K562 (cell line): ENCODE measurements at regions not wholly inside any gene's neighbourhood (a gene's known extent, or its start where the extent isn't known, plus 50 kb on each side); places are given as distances from the start of the nearest gene placed in this dataset. TPM values are rescaled to one million over a fixed set of nuclear protein-coding genes. Genes with fewer than 3 reads are reported as not detected.

ENCODE experiments used
- ATF1 ChIP-seq, 2 experiments: fragments of 450-650 bp in 1 of 2; IDR thresholded peaks; 2 replicates each; pipeline ENCODE4 v1.6.1; 2016; ENCODE audit warnings: missing compliant biosample characterization in 1 of 2, missing genetic modification characterization in 1 of 2
- CTCF ChIP-seq, 3 experiments: IDR thresholded peaks in 2 of 3; conservative IDR thresholded peaks in 1 of 3; 2 replicates each; pipeline ENCODE4 v1.5.1; 2011 to 2012; ENCODE audit warnings: low read length in 3 of 3, mild to moderate bottlenecking in 3 of 3, control low read depth in 2 of 3, improper control_type of control experiment in 1 of 3, inconsistent platforms in 1 of 3, low read depth in 1 of 3, mixed read lengths in 1 of 3, moderate library complexity in 1 of 3; ENCODE audit not compliant: insufficient read depth in 2 of 3
- GTF2A2 ChIP-seq: IDR thresholded peaks from 2 replicates; pipeline ENCODE4 v1.6.1; 2016; ENCODE audit warnings: mild to moderate bottlenecking, missing genetic modification characterization, missing compliant biosample characterization
- LCOR ChIP-seq: sonication (generic); formaldehyde crosslinking; IDR thresholded peaks from 2 replicates; pipeline ENCODE4 v1.8.0; 2022; ENCODE audit warnings: mild to moderate bottlenecking, missing genetic modification reagents
- ZFP36 ChIP-seq: fragments of 150-350 bp; IDR thresholded peaks from 2 replicates; pipeline ENCODE4 v1.6.1; 2018; ENCODE audit warnings: low read length, low read depth; ENCODE audit not compliant: partially characterized antibody
- small RNA-seq: library from RNA; depleted of rRNA; stranded (forward); fragments of <200 nt; gene quantifications from one replicate; pipeline ENCODE3, GENCODE V24; 2014
- TF ChIP-seq, protein P1 (sequence below), 2 experiments: fragments of 450-650 bp; IDR thresholded peaks; 2 replicates each; pipeline ENCODE4 v1.6.1; 2018; ENCODE audit warnings: mild to moderate bottlenecking in 2 of 2, low read depth in 1 of 2; ENCODE audit not compliant: partially characterized antibody in 2 of 2

- TF ChIP-seq, protein P1, sequence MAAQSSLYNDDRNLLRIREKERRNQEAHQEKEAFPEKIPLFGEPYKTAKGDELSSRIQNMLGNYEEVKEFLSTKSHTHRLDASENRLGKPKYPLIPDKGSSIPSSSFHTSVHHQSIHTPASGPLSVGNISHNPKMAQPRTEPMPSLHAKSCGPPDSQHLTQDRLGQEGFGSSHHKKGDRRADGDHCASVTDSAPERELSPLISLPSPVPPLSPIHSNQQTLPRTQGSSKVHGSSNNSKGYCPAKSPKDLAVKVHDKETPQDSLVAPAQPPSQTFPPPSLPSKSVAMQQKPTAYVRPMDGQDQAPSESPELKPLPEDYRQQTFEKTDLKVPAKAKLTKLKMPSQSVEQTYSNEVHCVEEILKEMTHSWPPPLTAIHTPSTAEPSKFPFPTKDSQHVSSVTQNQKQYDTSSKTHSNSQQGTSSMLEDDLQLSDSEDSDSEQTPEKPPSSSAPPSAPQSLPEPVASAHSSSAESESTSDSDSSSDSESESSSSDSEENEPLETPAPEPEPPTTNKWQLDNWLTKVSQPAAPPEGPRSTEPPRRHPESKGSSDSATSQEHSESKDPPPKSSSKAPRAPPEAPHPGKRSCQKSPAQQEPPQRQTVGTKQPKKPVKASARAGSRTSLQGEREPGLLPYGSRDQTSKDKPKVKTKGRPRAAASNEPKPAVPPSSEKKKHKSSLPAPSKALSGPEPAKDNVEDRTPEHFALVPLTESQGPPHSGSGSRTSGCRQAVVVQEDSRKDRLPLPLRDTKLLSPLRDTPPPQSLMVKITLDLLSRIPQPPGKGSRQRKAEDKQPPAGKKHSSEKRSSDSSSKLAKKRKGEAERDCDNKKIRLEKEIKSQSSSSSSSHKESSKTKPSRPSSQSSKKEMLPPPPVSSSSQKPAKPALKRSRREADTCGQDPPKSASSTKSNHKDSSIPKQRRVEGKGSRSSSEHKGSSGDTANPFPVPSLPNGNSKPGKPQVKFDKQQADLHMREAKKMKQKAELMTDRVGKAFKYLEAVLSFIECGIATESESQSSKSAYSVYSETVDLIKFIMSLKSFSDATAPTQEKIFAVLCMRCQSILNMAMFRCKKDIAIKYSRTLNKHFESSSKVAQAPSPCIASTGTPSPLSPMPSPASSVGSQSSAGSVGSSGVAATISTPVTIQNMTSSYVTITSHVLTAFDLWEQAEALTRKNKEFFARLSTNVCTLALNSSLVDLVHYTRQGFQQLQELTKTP (IDR thresholded peaks at IDR 0.05; ENCODE audit: low read depth in 1 of 2, partially characterized antibody in 2 of 2) = peak in 1 of 2 experiments; percentile 50
- TF ChIP-seq LCOR = 0 out of 2 replicates have a peak, but pooled peaks have one; percentile 36
- no peak for TF ChIP-seq ATF1 (CRISPR knock-in tag; IDR thresholded peaks at IDR 0.05)
- TF ChIP-seq ATF1 (tag; IDR thresholded peaks at IDR 0.05) = no peak
- peak; percentile 48 to 53 (median 50) for TF ChIP-seq CTCF (IDR thresholded peaks at IDR 0.05 in 2 of 3, conservative IDR thresholded peaks at IDR 0.05 in 1 of 3; ENCODE audit: insufficient read depth in 2 of 3, low read depth in 1 of 3, low read length in 3 of 3)
- peak; percentile 79 for TF ChIP-seq ZFP36
- no peak for TF ChIP-seq GTF2A2 (tag)
Observed at GRCh38 chr2:23330214-23330613, 54.8 kb upstream of the KLHL29 start (continued).

Small RNA genes in the stretch of these regions (small RNA-seq; reads per million reads assigned to genes)
- not detected for gene AC099799.1
- not detected for gene RN7SL117P
- gene RNA5SP87 = 2.3 reads per million, percentile 84 among the genes with 10 or more reads in this experiment
